ENCODE measurements at regions not wholly inside any gene's neighbourhood (a gene's known extent, or its start where the extent isn't known, plus 50 kb on each side); places are given as distances from the start of the nearest gene placed in this dataset.

- no peak for ATAC-seq
- Mint-ChIP-seq H3K4me3 (no peak overlapping the region), H3K4me1 (peaks cover 2% of the 10 kb centered on the region; the same call in 1 of the 3 replicates), H3K36me3 (ENCODE audit: low read depth) (no peaks in the 10 kb centered on the region), H3K27ac (no peak overlapping the region), H3K9me3 (no peaks in the 10 kb centered on the region), H3K27me3 (ENCODE audit: insufficient read depth, low read depth, poor library complexity) (peaks cover 1% of the 10 kb centered on the region)
- H3K36me3 ChIP-seq (ENCODE audit: insufficient read depth): no peaks in the 10 kb centered on the region
- H3K4me3 ChIP-seq: no peak overlapping the region
- TF ChIP-seq ZNF331 (CRISPR knock-in tag; IDR thresholded peaks at IDR 0.05; ENCODE audit: low read depth) (no peak), CTCF (conservative IDR thresholded peaks at IDR 0.05; ENCODE audit: low read depth in 2 of 2) (0 out of 4 replicates have a peak, but pooled peaks have one; percentile 14 to 18), REST (IDR thresholded peaks at IDR 0.05; ENCODE audit: unreplicated experiment) (no peak), JUNB (IDR thresholded peaks at IDR 0.05; ENCODE audit: unreplicated experiment) (no peak), EZH2phosphoT487 (IDR thresholded peaks at IDR 0.05; ENCODE audit: unreplicated experiment) (no peak)
- H3K4me1 ChIP-seq (ENCODE audit: insufficient read depth): no peaks in the 10 kb centered on the region
- H4K20me1 ChIP-seq (replicated peaks; ENCODE audit: insufficient read depth): no peaks in the 10 kb centered on the region
- H2AFZ ChIP-seq: no peak overlapping the region
- H3K4me2 ChIP-seq: no peak overlapping the region
- H3K79me2 ChIP-seq (replicated peaks; ENCODE audit: insufficient read depth): no peaks in the 10 kb centered on the region
- no peaks in the 10 kb centered on the region for H3F3A ChIP-seq (replicated peaks; ENCODE audit: low read depth)
- no peaks in the 10 kb centered on the region for H3K9me2 ChIP-seq (ENCODE audit: insufficient read depth)
- DNase-seq (ENCODE audit: low spot score): peak; percentile 22
- no peaks in the 10 kb centered on the region for H3K27me3 ChIP-seq (ENCODE audit: insufficient read depth)
- H3K27ac ChIP-seq (ENCODE audit: low read depth): no peak overlapping the region
Measured at GRCh38 chr7:84490661-84491060, 296.1 kb upstream of the SEMA3A start.

GRCh38 chr7:84484502-84485079 is 290.0 kb upstream of the SEMA3A start:
- ATAC-seq (no peak), DNase-seq (ENCODE audit: low spot score) (no peak)
- no peaks in the 10 kb centered on the region for H3K36me3 Mint-ChIP-seq (ENCODE audit: low read depth)
- no peak overlapping the region for H3K4me3 Mint-ChIP-seq
- peaks cover 13% of the 10 kb centered on the region; the same call in 2 of the 3 replicates for H3K4me1 Mint-ChIP-seq
- Histone ChIP-seq H3K9me2 (ENCODE audit: insufficient read depth) (no peaks in the 10 kb centered on the region), H3K79me2 (replicated peaks; ENCODE audit: insufficient read depth) (no peaks in the 10 kb centered on the region), H3K27me3 (ENCODE audit: insufficient read depth) (no peaks in the 10 kb centered on the region; the same call in 1 of the 2 replicates), H3K4me3 (no peak overlapping the region), H2AFZ (no peak overlapping the region), H3K36me3 (ENCODE audit: insufficient read depth) (no peaks in the 10 kb centered on the region), H3K4me1 (ENCODE audit: insufficient read depth) (peaks cover 8% of the 10 kb centered on the region), H4K20me1 (replicated peaks; ENCODE audit: insufficient read depth) (no peaks in the 10 kb centered on the region), H3K27ac (ENCODE audit: low read depth) (no peak overlapping the region), H3F3A (replicated peaks; ENCODE audit: low read depth) (no peaks in the 10 kb centered on the region), H3K4me2 (no peak overlapping the region)
- peaks cover 1% of the 10 kb centered on the region for H3K27me3 Mint-ChIP-seq (ENCODE audit: insufficient read depth, low read depth, poor library complexity)
- no peak overlapping the region for H3K27ac Mint-ChIP-seq
- no peaks in the 10 kb centered on the region for H3K9me3 Mint-ChIP-seq
- TF ChIP-seq ETS1 (IDR thresholded peaks at IDR 0.05) (no peak), JUNB (IDR thresholded peaks at IDR 0.05; ENCODE audit: unreplicated experiment) (no peak), CREB1 (CRISPR knock-in tag; IDR thresholded peaks at IDR 0.05; ENCODE audit: low read depth) (no peak), ZNF331 (CRISPR knock-in tag; IDR thresholded peaks at IDR 0.05; ENCODE audit: low read depth) (no peak), CTCF (conservative IDR thresholded peaks at IDR 0.05; ENCODE audit: low read depth in 2 of 2) (no peak)

All from GM23338 (cell line).